HG03460 (cell line): ENCODE measurements at regions not wholly inside any gene's neighbourhood (a gene's known extent, or its start where the extent isn't known, plus 50 kb on each side); places are given as distances from the start of the nearest gene placed in this dataset.

Source experiments
- ATAC-seq: cut with Tn5 transposase; IDR thresholded peaks from one replicate; pipeline ENCODE4 v1.9.1; 2021; ENCODE audit not compliant: unreplicated experiment

DNA sequence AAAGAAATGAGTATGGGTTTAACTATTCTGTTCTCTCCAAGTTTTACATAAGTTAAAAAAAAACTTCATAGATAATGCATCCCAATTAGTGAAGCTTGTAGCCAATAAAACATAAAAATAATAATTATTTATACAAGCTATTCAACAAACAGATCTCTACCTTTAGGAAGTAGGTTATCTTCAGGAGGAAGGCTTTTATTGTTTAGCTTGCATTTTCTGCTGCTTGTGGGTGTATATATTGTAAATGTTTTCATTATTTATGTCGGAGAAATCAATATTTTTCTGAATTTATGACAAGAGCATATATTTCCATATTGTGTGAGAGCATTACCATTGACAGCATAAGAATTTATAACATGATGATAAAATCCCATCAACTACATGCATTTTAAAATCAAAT is 208.3 kb downstream of the TRAM1L1 start:
- no peak for ATAC-seq

DNA sequence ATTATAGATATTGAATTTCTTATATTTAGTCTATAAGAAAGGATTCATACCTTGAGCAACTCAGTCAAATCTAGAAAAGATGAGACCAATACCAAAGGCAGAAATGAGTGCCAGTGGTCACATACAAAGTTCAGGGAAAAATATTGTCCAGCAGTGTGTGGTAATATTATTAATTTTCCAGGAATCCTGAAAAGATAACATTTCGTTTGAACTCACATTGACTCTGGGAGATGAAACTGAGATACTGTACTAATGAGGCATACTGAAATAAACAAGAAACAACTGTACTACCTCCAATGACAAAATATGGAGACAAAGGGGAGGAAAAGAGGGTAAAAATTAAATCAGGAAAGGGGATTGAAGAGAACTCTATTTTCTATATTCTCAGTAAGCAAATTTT is 212.4 kb downstream of the TRAM1L1 start:
- no peak for ATAC-seq

DNA sequence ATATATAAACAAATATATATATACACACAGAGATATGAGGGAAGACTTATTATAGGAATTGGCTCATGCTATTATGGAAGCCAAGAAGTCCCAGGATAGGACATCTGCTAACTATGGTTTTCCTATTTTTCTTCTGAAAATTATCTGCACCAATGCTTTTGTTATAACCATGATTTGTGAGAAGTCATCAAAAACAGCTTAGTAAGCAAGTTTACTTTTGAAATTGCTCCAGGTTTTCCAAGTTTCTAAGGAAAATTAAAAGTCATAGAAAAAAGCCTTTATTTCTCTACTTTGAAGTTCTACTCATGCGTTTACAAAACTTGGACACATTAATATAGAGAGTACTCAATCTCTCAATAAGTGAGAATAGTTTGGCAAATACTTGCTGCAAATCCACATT is 213.1 kb downstream of the TRAM1L1 start:
- no peak for ATAC-seq

DNA sequence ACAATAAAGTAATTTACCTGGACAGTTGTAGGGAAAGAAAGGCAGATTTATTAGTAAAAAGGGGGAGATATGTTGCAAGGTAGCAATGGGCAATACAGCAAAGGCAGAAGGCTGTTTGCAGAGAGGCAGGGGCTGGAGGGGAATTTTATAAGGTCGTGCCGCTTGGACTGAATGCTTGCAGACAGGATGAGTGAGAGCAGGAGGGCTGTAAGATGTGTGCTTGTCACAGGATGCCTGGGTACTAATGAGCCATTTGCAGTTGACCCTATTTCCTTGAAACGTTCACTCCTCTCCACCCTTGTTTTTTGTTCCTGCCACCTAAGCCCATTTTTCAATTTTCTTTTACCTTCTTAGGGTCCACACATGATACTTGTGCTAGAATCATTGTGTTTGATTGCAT is 214.7 kb downstream of the TRAM1L1 start:
- no peak for ATAC-seq

DNA sequence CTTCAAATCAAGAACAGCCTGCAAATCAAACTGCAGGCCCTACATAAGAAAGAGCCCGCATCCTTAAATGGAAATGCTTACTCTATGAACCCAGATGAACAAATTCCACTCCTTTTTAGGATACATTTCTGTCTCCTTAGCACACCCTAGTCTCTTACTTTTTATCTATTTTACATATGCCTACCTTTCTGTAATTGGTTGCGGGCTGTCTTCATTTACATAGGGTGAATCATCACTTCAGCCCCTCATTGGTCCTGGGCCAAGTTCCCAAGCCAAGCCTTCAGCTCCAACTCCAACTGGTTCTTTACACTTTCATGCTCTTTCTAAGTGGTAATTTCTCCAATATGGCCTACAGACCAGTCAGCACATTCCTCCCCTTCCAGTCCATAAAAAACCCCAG is 219.3 kb downstream of the TRAM1L1 start:
- no peak for ATAC-seq

DNA sequence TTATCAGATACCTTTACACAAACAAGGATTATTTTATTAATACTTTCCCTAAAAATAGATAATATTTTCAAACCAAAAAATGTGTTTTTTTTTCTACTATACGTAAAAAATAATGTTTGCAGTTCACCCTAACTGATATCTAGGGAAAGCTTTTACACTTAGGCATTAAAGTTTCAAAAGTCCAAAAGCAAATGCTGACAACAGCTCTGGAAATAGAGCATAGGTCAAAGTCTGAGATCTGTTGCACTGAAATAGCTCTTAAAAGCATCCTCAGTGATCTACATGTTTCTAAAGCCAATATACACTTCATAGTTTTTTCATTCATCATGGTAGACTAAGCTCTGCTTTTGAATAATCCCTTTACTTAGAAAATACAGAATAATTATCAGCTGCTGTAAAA is 222.8 kb downstream of the TRAM1L1 start:
- ATAC-seq, result no peak

DNA sequence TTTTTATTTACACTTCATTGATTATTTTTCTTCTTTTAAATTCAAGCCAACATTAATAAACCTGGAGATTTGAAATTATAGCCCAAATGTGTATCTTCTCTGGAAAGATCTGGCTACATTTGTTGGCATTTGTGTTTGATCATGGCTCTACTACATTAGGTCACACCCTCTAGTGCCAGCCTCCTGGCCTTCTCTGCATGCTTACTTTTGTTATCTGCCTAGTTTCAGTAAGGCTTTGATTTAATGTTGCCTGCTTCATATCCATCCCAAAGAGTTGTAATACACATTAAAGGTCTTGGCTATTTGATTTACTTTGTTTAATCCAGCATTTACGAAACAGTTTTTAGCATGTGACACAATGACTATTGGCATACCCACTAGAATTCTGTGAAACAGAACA is 224.5 kb downstream of the TRAM1L1 start:
- no peak for ATAC-seq

DNA sequence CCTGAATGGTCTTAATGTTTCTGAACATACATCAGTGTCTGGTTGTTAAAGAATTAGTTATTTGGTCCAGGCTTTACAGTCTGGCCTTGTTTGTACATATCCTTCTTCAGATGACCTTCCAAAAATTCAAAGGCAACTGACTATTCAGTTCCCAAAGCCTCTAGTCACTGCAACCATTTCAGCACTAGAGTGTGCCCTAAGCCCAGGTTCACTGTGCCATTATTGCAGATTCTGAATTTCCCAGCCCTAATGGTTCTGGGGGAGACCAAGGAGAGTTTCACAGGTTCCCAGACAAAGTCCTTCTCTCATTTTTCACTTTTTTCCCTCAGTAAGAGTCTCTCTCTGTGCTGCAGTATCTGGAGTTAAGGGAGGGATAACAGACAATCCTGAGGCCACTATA is 235.8 kb downstream of the TRAM1L1 start:
- ATAC-seq, result no peak

DNA sequence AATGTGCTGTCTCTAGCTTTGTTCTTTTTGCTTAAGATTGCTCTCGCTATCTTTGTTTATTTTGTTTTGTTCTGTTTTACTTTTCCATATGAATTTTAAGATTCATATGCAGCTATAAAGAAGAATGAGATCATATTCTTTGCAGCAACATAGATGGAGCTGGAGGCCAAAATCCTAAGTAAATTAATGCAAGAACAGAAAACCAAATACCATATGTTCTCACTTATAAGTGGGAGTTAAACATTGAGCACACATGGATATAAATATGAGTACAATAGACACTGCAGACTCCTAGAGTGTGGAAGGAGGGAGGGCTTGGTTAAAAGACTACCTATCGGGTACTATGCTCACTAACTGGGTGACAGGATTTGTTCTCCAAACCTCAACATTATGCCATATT is 237.8 kb downstream of the TRAM1L1 start:
- no peak for ATAC-seq

DNA sequence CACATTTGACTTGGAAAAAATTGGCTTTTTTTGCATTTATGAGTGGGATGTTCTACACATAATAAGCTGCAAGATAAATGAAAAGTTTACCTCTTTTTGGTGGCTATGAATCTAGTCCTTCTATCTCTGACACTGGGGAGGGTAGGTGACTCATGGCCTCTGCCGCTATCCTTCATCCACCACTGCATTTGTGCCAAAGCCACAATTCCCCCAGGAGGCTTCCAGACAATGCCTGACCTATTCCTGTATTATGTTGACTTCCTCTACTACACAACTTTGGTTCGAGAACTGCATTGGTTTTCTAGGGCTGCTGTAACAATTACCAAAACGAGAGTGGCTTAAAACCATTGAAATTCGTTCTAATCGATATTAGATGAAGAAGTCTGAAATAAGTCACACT is 245.6 kb downstream of the TRAM1L1 start:
- ATAC-seq, result no peak

DNA sequence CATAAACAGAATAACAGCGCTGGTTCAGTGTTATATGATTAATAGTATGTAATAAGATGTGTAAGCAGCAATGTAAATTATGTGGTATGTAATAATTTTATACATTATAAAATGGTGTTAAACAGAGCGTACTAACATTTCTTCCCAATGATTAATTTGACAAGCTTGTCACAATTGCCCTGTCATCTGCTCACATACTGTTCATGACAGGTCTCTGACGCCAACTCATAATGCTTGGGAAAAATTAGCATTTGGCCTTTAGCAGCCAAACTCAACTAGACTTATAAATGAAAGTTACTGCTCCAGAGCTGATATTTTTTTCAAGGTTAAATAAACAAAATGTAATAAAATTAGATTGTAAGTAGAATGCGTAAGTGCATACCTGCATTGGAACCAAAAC is 246.8 kb downstream of the TRAM1L1 start:
- no peak for ATAC-seq

DNA sequence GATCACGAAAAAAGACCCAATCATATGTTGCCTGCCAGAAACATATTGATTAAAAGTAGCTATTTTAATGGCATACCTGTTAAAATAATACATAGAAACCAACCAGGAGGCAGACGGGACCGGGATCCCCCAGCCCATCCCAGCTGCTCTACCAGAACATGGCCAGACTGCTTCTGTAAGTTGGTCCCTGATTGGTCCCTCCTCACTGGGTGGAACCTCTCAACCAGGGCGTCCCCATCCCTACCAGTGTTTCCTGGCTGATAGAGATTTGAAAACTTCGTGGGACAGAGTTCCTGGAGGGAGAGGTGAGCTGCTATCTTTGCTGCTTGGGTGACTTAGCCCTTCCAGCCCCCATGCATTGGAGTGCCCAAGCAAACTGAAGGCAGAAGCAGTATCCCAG is 256.2 kb downstream of the TRAM1L1 start:
- no peak for ATAC-seq

DNA sequence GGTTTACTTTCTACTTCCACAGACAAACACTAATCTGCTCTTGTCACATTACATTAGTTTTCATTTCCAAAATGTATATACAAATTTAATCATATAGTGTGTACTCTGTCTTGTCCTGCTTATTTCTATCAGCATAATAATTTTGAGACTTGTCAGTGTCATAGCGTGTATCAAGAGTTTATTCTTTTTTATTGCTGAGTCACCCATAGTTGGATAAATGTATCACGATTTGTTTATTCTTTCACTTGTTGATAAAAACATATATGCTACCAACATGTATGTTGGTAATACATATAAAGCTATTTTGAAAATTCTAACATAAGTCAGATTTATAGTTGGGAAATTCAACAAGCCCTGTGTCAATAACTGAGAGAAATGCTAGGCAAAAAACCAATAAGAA is 261.2 kb downstream of the TRAM1L1 start:
- no peak for ATAC-seq

DNA sequence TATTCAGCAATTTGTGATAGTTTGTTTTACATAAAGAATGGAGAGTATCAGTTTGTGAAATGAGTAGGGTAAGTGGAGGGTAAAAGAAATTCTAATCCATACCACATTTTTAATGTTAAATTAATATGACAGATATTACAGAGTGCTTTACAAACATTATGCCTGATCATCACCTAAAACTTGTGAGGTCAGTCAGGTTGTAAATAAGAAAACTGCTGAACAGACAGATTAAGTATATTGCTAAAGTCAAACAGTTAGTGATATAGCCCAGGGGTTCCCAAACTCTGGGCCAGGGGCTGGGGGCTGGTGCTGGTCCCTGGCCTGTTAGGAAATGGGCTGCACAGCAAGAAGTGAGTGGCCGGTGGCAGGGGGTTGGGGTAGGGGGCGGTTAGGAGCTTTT is 273.6 kb downstream of the TRAM1L1 start:
- no peak for ATAC-seq

DNA sequence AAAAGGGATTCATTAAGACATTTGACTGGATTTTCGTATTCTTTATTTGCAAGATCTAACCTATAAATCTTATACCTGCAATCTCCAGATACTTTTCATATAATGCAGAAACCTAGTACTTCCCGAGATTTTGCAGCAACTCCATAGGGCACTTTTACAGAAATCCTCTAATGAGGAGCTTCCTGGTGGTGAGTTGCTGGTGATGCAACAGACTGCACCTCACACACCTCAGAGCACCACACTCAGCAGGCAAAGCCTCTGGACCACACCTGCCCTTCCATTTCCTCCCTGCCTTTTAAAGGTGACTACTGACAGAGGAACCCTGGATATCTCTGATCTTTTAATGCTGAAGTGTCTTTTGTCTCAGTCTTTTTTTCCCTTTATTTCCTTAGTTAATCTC is 289.4 kb downstream of the TRAM1L1 start:
- ATAC-seq, result no peak

DNA sequence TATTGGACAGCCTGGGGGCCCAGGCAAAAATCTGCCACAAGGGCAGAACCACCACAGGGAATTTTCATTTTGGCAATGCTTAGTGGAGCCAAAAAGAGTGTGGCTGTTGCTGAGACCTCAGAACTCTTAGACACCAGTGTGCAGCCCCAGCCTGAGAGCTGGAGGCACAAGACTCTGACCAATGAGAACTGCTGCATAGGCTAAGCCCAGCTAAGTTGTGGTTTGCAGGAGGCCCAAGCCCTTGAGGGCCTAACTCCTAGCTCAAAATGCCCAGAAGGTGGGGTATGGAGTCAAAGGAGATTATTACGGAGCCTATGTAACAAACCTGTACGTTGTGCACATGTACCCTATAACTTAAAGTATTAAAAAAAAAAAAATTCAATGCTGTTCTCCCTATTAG is 296.7 kb downstream of the TRAM1L1 start:
- no peak for ATAC-seq

DNA sequence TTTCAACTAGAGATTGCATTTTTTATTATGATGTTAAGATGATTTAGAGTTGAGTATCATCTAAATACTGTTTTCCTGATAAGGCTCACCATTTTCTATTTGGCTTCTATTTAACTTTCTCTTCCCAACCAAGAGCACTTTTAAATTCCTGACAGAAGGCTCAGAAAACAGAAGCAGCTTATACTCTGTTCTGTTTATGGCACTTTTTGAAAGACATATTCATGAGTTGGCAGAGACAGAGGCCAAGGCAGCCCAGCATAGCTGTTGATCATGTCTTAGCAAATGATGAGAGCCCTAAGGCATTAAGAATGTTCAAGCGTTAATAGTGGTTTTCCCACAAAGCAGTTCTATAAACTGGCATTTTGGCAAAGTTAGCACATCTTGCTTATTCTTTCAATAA is 330.3 kb downstream of the TRAM1L1 start:
- ATAC-seq, result no peak

DNA sequence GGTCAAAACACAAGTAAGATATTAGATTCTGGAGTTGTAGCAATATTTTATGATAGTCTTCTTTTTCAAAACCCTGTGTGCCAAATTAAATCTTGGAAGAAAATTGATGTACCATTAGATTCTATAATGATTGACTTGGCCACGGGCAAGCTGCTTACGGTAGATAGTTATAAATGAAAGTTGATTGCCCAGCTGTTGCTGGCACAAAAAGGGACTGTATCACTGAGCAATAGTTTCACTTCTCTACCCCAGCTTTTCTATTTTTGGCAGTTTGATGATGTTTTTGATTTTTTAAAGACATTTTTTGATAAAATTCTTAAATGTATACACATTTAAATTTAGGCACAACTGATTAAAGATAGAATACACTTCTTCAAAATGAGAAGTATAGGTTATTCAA is 333.3 kb downstream of the TRAM1L1 start:
- no peak for ATAC-seq

DNA sequence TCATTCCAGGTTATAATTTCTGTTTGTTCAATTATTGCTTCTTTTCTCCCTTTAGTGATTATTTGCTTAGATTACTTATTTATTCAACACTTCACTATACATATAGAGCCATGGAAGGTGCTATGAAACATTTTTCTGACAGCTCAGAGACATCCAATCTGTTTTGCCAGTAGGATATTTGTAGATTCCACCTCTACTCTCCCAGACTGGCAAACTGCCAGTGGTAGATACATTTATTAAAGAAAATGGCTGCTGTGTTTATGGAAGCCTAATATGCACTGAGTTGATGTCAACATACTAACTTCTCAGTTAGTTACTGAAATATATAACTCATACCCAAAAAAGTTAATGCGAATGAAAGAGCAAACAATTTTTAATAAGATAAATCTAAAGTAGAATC is 348.6 kb downstream of the TRAM1L1 start:
- no peak for ATAC-seq

DNA sequence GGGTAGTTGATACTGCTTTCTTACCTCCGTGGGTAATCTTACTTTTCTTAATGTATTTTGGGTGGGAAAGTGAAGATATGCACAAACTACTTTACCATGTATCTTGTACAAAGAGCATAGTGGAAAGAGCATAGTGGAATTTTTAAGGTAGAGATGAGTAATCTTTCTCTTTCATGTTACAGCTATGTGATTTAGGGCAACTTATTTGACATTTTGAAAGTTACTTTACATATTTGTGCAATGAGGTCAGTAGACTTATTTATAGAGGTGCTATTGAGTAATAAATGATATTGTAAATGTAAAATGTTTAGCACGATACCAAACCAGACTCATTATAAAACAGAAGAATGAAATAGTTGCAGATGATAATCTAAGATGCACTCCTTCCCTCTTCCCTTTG is 351.2 kb downstream of the TRAM1L1 start:
- ATAC-seq, result no peak

DNA sequence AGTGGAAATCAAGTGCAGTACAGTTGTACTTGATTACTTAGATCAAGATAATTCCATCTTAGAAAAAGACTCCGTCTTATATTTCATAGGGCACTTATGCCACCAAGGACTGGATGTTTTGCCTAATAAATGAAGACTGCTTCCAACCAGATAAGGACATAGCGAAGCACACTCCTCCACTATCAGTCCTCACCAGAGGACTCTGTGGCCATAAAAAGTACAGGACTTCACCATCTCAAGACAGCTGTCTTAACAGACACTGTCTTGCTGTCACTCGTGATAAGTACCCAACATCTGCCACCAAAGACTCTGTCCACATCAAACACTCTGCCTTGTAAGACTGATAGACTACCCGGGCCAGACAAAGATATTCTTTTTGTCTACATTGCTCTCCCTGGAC is 352.0 kb downstream of the TRAM1L1 start:
- ATAC-seq, result no peak

DNA sequence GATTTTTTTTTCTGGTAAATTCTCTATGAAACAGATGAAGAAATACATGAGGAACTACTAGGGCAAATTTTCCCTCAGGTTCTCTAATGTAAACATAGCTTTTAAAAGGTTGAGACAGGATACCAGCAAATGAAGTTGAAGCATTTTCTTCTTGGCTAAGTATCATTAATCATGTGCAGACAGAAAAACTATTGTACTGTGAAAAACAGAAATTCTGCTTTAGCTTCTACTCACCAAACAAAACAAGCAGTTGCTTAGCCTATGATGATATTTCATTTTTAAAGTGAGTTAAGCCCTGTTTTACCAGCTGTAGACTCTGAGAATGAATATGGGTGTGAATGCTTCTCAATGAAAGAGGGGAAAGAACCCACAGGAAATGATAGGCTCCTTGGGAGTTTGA is 358.9 kb downstream of the TRAM1L1 start:
- ATAC-seq, result no peak

DNA sequence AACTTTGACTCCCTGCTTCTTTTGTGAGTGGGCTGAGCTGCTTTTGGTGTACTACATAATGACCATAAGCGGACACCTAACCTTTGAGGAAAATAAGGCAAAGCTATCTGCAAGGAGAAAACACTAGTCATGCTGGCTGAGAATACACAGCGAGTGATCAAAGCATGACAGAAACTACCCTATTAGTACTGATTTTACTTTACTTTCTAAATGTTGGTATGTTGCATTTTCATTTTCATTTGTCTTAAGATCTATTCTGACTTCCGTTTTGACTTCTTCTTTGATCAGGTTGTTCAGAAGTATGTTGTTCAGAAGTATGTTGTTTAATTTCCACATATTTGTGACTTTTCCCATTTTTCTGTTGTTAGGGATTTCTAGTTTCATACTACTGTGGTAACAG is 361.1 kb downstream of the TRAM1L1 start:
- peak; percentile 91 for ATAC-seq

DNA sequence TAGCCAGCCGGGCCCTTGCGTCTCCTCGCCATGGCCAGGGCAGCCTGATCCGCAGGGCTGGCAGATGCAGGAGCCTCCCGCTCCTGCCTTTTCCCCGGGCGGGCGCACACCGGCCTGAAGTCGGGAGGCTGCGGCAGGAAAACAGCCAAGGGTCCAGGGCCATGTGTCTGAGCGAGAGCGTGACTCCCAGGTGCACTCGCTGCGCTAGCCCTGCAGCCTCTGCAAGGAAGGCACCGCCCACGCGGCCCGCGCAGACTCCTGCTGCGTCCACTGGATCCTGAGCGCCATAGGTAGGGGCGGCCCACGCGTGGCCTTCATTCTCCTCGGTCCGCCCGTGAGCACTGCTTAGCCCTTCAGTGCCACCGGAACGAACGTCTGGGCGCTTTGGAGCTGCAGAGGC is 379.9 kb downstream of the TRAM1L1 start:
- no peak for ATAC-seq
